Liver (tissue), 8 donors: ENCODE measurements at regions not wholly inside any gene's neighbourhood (a gene's known extent, or its start where the extent isn't known, plus 50 kb on each side); places are given as distances from the start of the nearest gene placed in this dataset.

Source experiments
- DNase-seq: peaks from one replicate; pipeline ENCODE4 v3.0.0-alpha.2; 2017; ENCODE audit warnings: low spot score
- H3K27ac ChIP-seq, 2 donors: one replicate each; pipeline ENCODE4 v1.7.0; 2013; ENCODE audit warnings: inconsistent platforms in 2 of 2, low read length in 2 of 2, control low read depth in 1 of 2, low read depth in 1 of 2, mild to moderate bottlenecking in 1 of 2
- H3K27me3 ChIP-seq, 4 donors: one replicate each; pipeline versions ENCODE4 v1.6.1 to v1.7.0; 2013; ENCODE audit warnings: low read length in 3 of 4, inconsistent platforms in 1 of 4, mild to moderate bottlenecking in 1 of 4, moderate library complexity in 1 of 4; ENCODE audit not compliant: control insufficient read depth in 4 of 4, insufficient read depth in 4 of 4
- H3K36me3 ChIP-seq, 4 donors: one replicate each; pipeline versions ENCODE4 v1.6.1 to v1.7.0; 2013; ENCODE audit warnings: low read length in 3 of 4, mild to moderate bottlenecking in 3 of 4, low read depth in 1 of 4, moderate library complexity in 1 of 4; ENCODE audit not compliant: control insufficient read depth in 4 of 4, insufficient read depth in 3 of 4
- H3K4me1 ChIP-seq, 4 donors: one replicate each; pipeline versions ENCODE4 v1.6.1 to v1.7.0; 2013; ENCODE audit warnings: low read length in 3 of 4, mild to moderate bottlenecking in 3 of 4, moderate library complexity in 1 of 4; ENCODE audit not compliant: control insufficient read depth in 4 of 4, insufficient read depth in 4 of 4
- H3K4me3 ChIP-seq, 3 donors: one replicate each; pipeline versions ENCODE4 v1.6.1 to v1.7.0; 2013; ENCODE audit warnings: low read length in 3 of 3, control low read depth in 1 of 3, low read depth in 1 of 3, mild to moderate bottlenecking in 1 of 3
- H3K9ac ChIP-seq, 2 donors: one replicate each; pipeline ENCODE4 v1.7.0; 2013; ENCODE audit warnings: low read length in 2 of 2, mild to moderate bottlenecking in 2 of 2, moderate library complexity in 2 of 2, control low read depth in 1 of 2, low read depth in 1 of 2
- H3K9me3 ChIP-seq, 4 donors: one replicate each; pipeline versions ENCODE4 v1.6.1 to v1.7.0; 2013; ENCODE audit warnings: low read length in 3 of 4; ENCODE audit not compliant: control insufficient read depth in 4 of 4
- CTCF ChIP-seq: fragments of 150-350 bp; IDR thresholded peaks from 2 replicates; pipeline ENCODE4 v1.5.1; 2017; ENCODE audit warnings: improper control_type of control experiment, low read depth, low read length; ENCODE audit not compliant: missing input control
- EGR1 ChIP-seq, 2 donors: IDR thresholded peaks; 2 replicates each; pipeline ENCODE4 v1.6.1; 2016 to 2018; ENCODE audit warnings: antibody characterized with exemption in 2 of 2, low read depth in 2 of 2
- FOXA1 ChIP-seq: IDR thresholded peaks from 2 replicates; pipeline ENCODE4 v1.6.1; 2016; ENCODE audit warnings: antibody characterized with exemption
- FOXA2 ChIP-seq: IDR thresholded peaks from 2 replicates; pipeline ENCODE4 v1.6.1; 2016; ENCODE audit warnings: antibody characterized with exemption
- GABPA ChIP-seq, 2 donors: IDR thresholded peaks in 1 of 2; conservative IDR thresholded peaks in 1 of 2; 2 replicates each; pipeline ENCODE4 v1.6.1; 2016; ENCODE audit warnings: antibody characterized with exemption in 2 of 2, mild to moderate bottlenecking in 1 of 2, moderate library complexity in 1 of 2
- HNF4A ChIP-seq, 2 donors: conservative IDR thresholded peaks; 2 replicates each; pipeline ENCODE4 v1.6.1; 2016; ENCODE audit warnings: antibody characterized with exemption in 2 of 2, mild to moderate bottlenecking in 2 of 2
- HNF4G ChIP-seq: IDR thresholded peaks from 2 replicates; pipeline ENCODE4 v1.6.1; 2016; ENCODE audit warnings: antibody characterized with exemption
- JUND ChIP-seq, 2 donors: IDR thresholded peaks; 2 replicates each; pipeline ENCODE4 v1.6.1; 2016; ENCODE audit warnings: antibody characterized with exemption in 2 of 2
- MAX ChIP-seq: IDR thresholded peaks from 2 replicates; pipeline ENCODE4 v1.6.1; 2016; ENCODE audit warnings: antibody characterized with exemption
- NR2F2 ChIP-seq: IDR thresholded peaks from 2 replicates; pipeline ENCODE4 v1.6.1; 2016; ENCODE audit warnings: antibody characterized with exemption
- RAD21 ChIP-seq, 2 donors: IDR thresholded peaks; 2 replicates each; pipeline ENCODE4 v1.6.1; 2016; ENCODE audit warnings: antibody characterized with exemption in 2 of 2, mild to moderate bottlenecking in 2 of 2
- RXRA ChIP-seq, 2 donors: IDR thresholded peaks; 2 replicates each; pipeline ENCODE4 v1.6.1; 2017 to 2018; ENCODE audit warnings: antibody characterized with exemption in 2 of 2, mild to moderate bottlenecking in 1 of 2
- SP1 ChIP-seq: IDR thresholded peaks from 2 replicates; pipeline ENCODE4 v1.6.1; 2018; ENCODE audit warnings: antibody characterized with exemption, mild to moderate bottlenecking
- TAF1 ChIP-seq: conservative IDR thresholded peaks from 2 replicates; pipeline ENCODE4 v1.6.1; 2016; ENCODE audit warnings: antibody characterized with exemption, mild to moderate bottlenecking
- YY1 ChIP-seq: IDR thresholded peaks from 2 replicates; pipeline ENCODE4 v1.6.1; 2016; ENCODE audit warnings: antibody characterized with exemption, mild to moderate bottlenecking
- ZBTB33 ChIP-seq: IDR thresholded peaks from 2 replicates; pipeline ENCODE4 v1.6.1; 2016; ENCODE audit warnings: antibody characterized with exemption
- WGBS: extraction: QIAGEN DNeasy Blood & Tissue Kit; methylation state at CpG from one replicate; pipeline ENCODE4 v1.1.7; 2013; 5-methylcytosine and 5-hydroxymethylcytosine counted together
- TF ChIP-seq, protein P1 (sequence below): IDR thresholded peaks from 2 replicates; pipeline ENCODE4 v1.6.1; 2016; ENCODE audit warnings: antibody characterized with exemption
- TF ChIP-seq, protein P2 (sequence below): IDR thresholded peaks from 2 replicates; pipeline ENCODE4 v1.6.1; 2016; ENCODE audit warnings: antibody characterized with exemption, mild to moderate bottlenecking
- donor health status: healthy.
- donor health status: healthy.
- donor health status: healthy.
- donor health status: healthy.
- donor health status: healthy.

DNA sequence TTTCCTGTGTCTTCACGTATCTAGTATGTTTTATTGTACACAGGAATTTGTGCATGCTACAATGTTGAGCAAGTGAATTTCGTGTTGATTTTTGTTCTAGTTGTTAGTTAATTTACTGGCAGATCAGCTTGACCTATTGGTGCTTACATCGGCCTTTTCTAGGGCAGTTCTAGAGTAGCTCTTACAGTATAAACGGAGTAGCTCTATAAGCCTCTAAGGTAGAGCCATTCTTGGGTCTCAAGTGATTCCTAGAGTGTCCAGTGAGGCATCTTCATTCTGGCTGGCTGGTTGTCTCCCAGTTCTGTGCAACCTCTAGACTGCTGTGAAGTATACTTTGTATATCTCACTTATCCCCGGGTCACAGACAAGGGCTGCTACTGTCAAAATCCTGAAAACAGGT, 364.6 kb downstream of the CDH10 start (continued):
- TF ChIP-seq CTCF (no peak), SP1 (no peak), FOXA2 (no peak), GABPA (IDR thresholded peaks at IDR 0.05 in 1 of 2, conservative IDR thresholded peaks at IDR 0.05 in 1 of 2) (no peak)

GRCh38 chr5:24281818-24282217, 363.0 kb downstream of the CDH10 start:
- TF ChIP-seq HNF4G, result no peak
- TF ChIP-seq RXRA (IDR thresholded peaks at IDR 0.05), result no peak
- no peak for TF ChIP-seq HNF4A (conservative IDR thresholded peaks at IDR 0.05)
- TF ChIP-seq RAD21 (IDR thresholded peaks at IDR 0.05), result no peak
- no peak for TF ChIP-seq MAX
- TF ChIP-seq SP1, result no peak
- no peak for TF ChIP-seq FOXA2
- no peak for TF ChIP-seq CTCF
- TF ChIP-seq, protein P1, sequence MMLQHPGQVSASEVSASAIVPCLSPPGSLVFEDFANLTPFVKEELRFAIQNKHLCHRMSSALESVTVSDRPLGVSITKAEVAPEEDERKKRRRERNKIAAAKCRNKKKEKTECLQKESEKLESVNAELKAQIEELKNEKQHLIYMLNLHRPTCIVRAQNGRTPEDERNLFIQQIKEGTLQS, result no peak
- TF ChIP-seq, protein P2, sequence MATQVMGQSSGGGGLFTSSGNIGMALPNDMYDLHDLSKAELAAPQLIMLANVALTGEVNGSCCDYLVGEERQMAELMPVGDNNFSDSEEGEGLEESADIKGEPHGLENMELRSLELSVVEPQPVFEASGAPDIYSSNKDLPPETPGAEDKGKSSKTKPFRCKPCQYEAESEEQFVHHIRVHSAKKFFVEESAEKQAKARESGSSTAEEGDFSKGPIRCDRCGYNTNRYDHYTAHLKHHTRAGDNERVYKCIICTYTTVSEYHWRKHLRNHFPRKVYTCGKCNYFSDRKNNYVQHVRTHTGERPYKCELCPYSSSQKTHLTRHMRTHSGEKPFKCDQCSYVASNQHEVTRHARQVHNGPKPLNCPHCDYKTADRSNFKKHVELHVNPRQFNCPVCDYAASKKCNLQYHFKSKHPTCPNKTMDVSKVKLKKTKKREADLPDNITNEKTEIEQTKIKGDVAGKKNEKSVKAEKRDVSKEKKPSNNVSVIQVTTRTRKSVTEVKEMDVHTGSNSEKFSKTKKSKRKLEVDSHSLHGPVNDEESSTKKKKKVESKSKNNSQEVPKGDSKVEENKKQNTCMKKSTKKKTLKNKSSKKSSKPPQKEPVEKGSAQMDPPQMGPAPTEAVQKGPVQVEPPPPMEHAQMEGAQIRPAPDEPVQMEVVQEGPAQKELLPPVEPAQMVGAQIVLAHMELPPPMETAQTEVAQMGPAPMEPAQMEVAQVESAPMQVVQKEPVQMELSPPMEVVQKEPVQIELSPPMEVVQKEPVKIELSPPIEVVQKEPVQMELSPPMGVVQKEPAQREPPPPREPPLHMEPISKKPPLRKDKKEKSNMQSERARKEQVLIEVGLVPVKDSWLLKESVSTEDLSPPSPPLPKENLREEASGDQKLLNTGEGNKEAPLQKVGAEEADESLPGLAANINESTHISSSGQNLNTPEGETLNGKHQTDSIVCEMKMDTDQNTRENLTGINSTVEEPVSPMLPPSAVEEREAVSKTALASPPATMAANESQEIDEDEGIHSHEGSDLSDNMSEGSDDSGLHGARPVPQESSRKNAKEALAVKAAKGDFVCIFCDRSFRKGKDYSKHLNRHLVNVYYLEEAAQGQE, result no peak
- TF ChIP-seq YY1, result no peak
- no peak for TF ChIP-seq EGR1 (IDR thresholded peaks at IDR 0.05; ENCODE audit: low read depth in 2 of 2)
- no peak for TF ChIP-seq FOXA1
- TF ChIP-seq GABPA (IDR thresholded peaks at IDR 0.05 in 1 of 2, conservative IDR thresholded peaks at IDR 0.05 in 1 of 2), result no peak
- no peak for TF ChIP-seq JUND (IDR thresholded peaks at IDR 0.05)
- no peak for TF ChIP-seq ZBTB33
- TF ChIP-seq TAF1, result no peak
- no peak for TF ChIP-seq NR2F2
- no peak for DNase-seq
- Histone ChIP-seq H3K27ac (no peak overlapping the region), H3K36me3 (no peaks in the 10 kb centered on the region), H3K4me3 (no peak overlapping the region), H3K9ac (no peak overlapping the region), H3K4me1 (no peaks in the 10 kb centered on the region), H3K27me3 (peaks cover 0 to 2% (median 0%) of the 10 kb centered on the region in 4 donors), H3K9me3 (no peaks in the 10 kb centered on the region)
- WGBS, result 31% methylated on average over 1 of the region's 1 CpG
